Fibroblast of skin of back (primary cell): ENCODE measurements at regions not wholly inside any gene's neighbourhood (a gene's known extent, or its start where the extent isn't known, plus 50 kb on each side); places are given as distances from the start of the nearest gene placed in this dataset.
"Not testable (repeated sequence)": the region's sequence is repeated elsewhere in the genome, so short reads cannot be mapped to it uniquely, and the experiment has no call there.

Source experiments
- DNase-seq: peaks from one replicate; pipeline ENCODE4 v3.0.0-alpha.2; 2013

DNA sequence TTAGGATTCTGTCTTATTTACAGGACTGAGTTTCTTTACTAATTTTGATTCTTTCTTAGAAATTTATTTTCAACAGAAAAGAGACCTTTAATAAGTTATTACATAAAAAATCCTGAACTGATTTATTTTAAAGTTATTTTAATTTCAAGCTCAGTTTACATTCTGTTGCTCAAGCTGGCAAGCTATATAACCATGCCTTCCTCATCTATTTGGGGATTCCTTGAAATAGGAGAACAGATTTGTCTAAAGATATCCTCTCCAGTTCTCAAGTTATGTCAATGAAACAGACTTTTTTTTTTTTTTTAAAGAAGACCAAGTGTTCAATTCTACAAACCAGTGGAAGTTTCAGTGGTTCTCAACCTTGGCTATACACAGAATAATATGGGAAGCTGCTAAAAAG lies 103.3 kb upstream of the TRHDE start:
- DNase-seq = no peak

DNA sequence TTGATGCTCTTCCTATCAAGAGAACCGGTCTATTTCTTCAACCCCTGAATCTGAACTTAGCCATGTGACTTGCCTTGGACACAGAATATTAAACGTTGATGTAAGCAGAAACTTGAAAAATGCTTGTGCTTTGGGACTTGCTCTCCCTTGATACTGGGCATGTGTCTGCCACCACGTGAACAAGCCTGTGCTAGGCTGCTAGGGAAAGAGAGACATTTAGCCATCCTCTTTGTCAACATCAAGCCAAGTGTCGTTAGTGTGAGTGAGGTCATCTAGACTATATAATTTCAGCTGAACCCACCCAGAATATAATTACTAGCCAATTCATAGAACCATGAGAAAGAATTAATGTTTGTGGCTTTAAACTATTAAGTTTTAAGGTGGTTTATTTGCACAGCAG lies 98.2 kb upstream of the TRHDE start:
- DNase-seq = no peak

DNA sequence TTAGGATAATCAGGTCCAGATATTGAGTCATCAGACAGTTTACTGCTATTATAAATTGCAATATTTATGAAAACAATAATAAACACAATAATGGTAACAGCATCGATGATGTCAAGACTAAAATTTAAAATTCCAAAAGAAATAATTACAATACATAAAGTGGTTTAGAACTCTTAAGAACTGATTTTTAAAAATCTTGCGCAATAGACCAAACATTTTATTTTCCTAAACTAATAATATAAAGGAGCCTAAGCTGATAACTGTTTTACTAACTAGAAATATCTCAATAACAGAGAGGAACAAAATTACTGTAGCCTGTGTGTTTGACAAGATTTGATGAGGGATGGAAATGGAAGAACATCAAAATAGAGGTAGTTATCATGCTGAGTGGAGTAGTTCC lies 93.9 kb upstream of the TRHDE start:
- DNase-seq = no peak

DNA sequence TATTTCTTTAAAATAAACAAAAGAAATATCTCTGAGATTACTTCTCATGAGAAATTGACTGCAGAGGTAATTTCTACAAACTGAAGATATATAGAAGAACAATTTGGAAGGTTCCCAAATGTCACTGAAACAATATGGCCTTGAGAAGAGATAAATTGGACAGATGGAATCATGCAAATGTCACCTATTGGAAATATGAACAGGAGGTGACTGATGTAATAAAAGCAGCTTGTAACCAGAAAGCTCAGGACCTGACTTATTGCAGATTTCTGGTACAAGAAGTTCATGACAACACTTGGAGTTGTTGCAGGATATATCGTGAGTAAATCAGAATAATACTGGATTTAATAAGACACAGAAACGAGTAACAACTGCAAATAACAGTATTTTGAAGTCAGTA lies 93.3 kb upstream of the TRHDE start:
- DNase-seq = no peak

DNA sequence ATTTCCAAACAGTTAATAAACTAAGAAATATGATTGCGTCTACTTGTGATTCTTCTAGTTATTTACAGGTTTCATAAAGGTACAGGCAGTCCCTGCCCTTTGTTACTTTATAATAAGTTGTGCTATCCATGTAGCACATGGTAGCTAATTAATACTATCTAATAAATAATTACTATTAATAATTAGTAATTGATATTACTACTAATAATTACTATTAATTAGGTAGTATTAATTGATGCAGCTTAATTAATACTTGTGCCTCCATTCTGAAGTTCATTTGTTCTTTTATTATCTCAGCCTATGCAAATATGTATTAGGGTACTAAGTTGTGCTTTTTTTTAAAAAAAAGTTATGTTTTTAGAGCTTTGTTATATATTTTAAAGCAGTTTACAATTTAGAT lies 92.3 kb upstream of the TRHDE start:
- no peak for DNase-seq

DNA sequence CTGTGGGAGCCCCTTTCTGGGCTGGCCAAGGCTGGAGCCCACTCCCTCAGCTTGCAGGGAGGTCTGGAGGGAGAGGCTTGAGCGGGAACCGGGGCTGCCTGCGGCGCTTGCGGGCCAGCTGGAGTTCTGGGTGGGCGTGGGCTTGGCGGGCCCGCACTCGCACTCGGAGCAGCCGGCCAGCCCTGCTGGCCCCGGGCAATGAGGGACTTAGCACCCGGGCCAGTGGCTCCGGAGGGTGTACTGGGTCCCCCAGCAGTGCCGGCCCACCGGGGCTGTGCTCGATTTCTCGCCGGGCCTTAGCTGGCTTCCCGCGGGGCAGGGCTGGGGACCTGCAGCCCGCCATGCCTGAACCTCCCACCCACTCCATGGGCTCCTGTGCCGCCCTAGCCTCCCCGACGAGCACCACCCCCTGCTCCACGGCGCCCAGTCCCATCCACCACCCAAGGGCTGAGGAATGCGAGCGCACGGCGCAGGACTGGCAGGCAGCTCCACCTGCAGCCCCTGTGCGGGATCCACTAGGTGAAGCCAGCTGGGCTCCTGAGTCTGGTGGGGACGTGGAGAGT lies 87.1 kb upstream of the TRHDE start:
- DNase-seq = not testable (repeated sequence)

DNA sequence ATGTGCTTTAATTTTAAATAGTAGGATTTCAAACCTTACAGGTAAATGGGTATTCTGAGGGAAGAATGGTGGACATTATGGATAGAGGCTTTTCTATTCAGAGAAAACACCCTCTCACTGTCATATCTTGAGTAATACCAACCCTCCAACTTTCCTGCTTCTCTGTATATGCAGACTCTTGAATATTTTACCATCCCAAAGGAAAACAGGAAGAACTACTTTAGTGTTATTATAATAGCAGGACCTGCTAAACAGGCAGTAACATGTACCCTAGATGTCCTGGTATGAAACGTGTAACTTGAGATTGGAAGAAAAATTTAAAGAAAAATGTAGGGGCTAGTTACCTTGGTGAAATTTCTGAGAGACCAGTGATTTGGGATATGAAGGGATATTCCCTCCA lies 82.9 kb upstream of the TRHDE start:
- no peak for DNase-seq

DNA sequence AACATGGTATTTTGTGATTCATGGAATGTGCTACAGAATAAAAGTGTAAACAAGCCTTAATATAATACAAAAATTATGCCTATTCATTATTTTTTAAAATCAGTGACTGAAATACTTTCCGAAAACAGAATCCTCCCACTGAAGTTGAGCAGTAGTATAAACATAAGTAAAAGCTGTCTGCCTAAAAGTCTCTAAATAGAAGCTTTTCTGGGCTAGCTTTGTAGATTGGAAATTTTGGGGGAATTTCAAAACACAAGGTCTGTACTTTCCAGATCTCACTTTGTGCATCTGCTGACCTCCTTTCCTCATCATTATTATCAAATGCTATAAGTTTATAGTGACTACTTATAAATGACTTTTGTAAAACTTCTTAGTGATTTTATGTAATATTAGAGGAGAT lies 80.4 kb upstream of the TRHDE start:
- no peak for DNase-seq

DNA sequence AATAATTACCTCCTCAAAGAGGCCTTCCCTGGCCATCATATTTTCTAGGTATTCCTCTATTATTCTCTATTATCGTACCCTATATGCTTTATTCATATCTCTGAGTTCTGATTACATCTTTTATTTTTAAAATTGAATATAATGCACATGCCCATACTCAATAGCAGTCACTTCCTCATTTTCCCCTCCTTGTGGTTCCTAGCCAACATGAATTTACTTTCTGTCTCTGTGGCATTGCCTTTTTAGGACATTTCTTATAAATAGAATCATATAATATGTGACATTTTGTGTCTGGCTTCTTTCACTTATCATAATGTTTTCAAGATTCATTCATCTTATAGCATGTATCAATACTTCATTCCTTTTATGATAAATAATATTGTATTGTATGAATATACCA lies 74.4 kb upstream of the TRHDE start:
- DNase-seq = no peak

DNA sequence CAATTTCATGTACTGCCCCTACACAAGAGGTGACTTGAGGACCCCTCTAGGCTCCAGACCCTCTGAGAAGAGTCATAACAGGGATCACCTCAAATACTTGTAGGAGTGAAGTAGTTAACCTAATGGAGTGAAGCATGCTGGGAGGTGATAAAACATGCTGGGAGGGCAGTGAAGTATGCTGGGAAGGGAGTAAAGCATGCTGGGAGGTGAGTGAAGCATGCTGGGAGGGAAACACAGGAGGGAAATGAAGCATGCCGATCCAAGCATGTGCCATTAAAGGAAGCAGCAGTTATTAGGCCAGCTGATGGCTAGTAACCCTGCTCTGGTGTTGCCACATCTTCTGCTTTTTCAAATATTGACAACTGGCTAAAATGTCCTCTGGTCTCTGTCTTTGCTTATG lies 70.7 kb upstream of the TRHDE start:
- DNase-seq = no peak

DNA sequence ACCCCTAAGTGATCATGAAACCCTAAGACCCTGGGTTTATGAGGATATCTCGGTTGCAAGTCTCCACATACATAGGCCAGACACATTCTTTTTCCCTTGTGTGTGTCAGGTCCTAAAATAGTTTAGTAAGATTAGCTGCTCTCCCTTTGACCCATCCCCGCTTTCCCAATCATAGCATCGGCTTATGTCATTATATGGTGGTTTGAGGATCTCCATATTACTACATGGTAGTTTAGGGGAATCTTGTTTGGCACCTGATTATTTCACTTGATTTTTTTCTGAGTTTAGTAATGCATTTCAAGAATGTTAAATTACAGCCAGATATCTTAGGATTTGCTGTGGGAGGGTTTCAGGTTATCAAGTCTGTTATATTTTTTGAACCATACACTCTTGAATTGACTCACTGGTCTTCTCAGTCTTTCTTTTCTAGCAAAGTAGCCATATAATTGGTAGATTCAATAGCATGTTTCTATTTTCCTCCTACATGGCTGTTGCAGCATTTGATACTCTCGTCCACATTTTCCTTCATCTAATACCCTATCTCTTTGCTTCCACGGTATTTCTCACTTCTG lies 68.3 kb upstream of the TRHDE start:
- DNase-seq = no peak

DNA sequence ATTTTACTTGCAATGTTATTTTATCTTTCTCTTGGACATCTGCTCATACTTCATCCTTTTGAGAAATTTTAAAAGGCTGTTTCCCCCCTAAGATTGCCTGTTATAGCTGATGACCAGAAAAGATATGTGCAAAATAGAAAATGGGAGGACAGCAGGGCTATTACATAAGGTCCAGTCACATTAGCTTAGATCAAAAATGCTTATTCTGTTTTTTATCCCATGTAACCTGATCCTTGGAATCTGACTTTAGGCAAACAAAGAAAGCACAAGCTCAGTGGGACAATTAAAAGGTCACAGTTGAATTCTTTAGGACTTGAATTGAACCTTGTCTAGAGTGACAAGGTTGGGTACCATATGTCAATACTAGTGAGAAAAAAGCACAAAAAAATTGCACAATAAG lies 65.1 kb upstream of the TRHDE start:
- DNase-seq = no peak

DNA sequence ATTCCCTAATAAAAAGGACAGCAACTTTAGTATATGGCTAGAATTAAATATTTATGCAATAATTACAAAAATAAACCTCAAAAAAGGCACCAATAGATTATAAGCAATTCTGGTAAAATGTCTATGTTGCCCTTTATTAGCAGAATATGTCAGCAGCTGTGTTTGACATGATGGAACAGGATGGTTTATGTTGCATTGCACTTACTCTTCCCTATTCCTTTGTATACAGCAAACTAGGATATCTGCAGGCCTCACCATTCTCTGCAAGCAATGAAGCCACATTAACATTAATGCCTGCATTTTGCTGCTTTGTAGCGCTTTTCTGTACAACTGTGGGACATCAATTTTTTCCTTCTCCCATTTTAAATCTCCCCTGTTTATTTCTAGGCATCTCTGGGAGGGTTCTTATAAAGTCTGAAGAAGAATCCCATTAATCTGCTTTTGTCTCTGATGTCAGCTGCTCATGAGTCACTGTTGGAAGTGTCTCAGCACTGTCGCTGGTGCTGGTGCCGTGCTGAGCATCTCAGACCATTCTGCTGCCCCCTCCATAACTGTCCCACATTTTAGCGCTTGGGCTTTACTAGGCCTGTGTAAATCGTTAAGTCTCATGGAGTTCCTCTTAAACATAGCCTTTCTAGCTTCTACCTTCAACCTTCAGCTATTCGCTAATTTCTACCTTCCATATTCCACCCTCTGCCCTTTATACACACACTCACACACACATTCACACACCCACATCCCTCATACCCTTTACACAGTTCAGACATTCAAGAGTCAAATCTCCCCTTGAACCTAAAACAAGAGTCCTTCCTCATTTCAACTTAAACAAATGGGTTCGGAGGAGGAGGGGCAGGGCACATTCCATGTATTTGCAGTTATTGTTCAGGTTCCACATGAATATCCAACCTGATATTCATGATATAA lies 64.4 kb upstream of the TRHDE start:
- DNase-seq = no peak

DNA sequence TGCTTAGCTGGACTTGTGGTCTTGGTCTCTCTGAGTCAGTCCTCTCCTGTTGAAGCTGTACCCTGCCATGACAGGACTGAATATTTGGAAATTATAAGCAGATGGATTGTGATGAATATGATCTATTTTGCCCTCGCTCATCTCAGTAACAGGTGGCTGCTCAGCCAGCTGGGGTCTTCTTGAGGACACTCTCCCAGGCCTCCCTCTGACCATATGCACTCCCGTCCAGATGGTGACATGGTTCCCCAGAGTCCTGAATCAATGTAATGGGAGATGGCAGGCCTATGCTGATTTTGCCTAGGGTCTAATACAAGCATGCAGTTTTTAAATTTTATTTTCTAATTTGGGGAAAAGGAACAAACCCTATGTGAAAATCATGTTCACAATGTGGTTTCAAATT lies 63.1 kb upstream of the TRHDE start:
- DNase-seq = no peak

DNA sequence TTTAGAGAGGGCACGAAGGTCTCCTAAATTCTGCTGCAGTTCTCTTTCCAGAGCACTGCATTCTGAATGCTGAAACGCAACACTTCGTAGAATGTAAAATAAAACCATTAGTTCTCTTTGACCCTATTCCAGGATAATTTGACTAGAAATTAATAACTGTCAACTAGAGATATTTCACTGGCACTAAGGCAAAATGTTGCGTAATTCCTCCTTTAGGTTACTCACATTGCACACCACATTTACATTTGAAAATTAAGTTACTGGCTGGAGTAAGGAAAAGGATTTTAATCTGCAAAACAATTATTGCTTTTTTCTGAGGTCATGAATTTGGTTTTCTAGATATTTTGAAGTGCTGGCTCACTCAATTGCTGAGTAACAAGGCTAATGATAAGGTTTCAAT lies 58.0 kb upstream of the TRHDE start:
- no peak for DNase-seq

DNA sequence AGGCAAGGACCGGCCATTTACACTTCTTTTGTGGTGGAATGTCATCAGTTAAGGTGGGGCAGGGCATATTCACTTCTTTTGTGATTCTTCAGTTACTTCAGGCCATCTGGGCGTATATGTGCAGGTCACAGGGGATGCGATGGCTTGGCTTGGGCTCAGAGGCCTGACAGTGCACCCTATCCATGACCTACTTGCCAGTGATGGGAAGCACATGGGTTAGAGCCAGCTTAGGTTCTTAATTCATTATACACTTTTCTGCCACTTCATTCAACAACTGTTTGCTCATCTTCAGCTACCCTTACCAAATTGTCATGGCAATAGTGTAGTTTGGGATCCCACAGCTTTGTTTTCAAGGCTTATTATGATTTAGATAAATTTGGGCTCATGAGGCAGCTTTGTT lies 56.9 kb upstream of the TRHDE start:
- not testable (repeated sequence) for DNase-seq

DNA sequence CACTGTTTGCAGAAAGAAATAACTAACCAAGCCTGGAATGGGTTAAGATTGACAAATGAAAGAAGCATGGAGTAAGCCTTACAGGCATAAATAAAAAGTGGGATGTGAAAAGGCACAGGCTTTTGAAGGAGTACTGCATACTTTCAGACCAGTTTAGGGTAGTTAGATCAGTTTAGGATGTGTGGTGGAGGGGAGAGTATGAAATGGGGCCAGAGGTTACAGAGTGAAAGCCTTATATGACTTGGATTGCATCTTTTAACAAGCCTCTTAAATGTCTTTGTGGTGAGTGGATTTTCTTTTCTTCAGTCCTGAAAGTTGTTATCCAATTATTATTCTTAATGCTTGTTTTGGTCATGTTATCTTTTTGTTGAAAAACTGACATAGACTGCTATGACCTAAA lies 52.2 kb upstream of the TRHDE start:
- no peak for DNase-seq
